Loucy (cell line): ENCODE measurements at regions not wholly inside any gene's neighbourhood (a gene's known extent, or its start where the extent isn't known, plus 50 kb on each side); places are given as distances from the start of the nearest gene placed in this dataset.
"Not testable (repeated sequence)": the region's sequence is repeated elsewhere in the genome, so short reads cannot be mapped to it uniquely, and the experiment has no call there.

Experiments
- CTCF ChIP-seq: fragments of 200-600 bp; sonication (generic); conservative IDR thresholded peaks from 2 replicates; pipeline ENCODE4 v1.5.1; 2014; ENCODE audit warnings: mild to moderate bottlenecking, antibody characterized with exemption, low read length
- EZH2phosphoT487 ChIP-seq: fragments of 200-600 bp; IDR thresholded peaks from 2 replicates; pipeline ENCODE4 v1.6.1; 2018; ENCODE audit warnings: antibody characterized with exemption, mild to moderate bottlenecking, moderate library complexity, borderline replicate concordance

- TF ChIP-seq CTCF, EZH2phosphoT487: not testable (repeated sequence)
Measured at GRCh38 chr16:88199296-88200153, 183.2 kb upstream of the ZNF469 start.
